IPS DF 4.7 (cell line): ENCODE measurements at regions not wholly inside any gene's neighbourhood (a gene's known extent, or its start where the extent isn't known, plus 50 kb on each side); places are given as distances from the start of the nearest gene placed in this dataset.

Experiments
- DNase-seq: peaks from one replicate; pipeline ENCODE4 v3.0.0-alpha.2; 2013; ENCODE audit warnings: low spot score; ENCODE audit errors: extremely low read depth

- no peak for DNase-seq
These were observed 54.1 kb downstream of the IRF2BPL start for GRCh38 chr14:76974365-76974764.

GRCh38 chr14:76971549-76971948 is 57.0 kb downstream of the IRF2BPL start:
- DNase-seq: no peak

- DNase-seq: no peak
These were observed 59.9 kb downstream of the IRF2BPL start for GRCh38 chr14:76968621-76969063.

GRCh38 chr14:76967788-76968187 is 60.7 kb downstream of the IRF2BPL start:
- DNase-seq: no peak

GRCh38 chr14:76965232-76965631 is 63.3 kb downstream of the IRF2BPL start:
- DNase-seq: no peak

GRCh38 chr14:76964695-76965094 is 63.8 kb downstream of the IRF2BPL start:
- DNase-seq: no peak

GRCh38 chr14:76963372-76963771 is 65.1 kb downstream of the IRF2BPL start:
- no peak for DNase-seq

- no peak for DNase-seq
These were observed 66.2 kb downstream of the IRF2BPL start for GRCh38 chr14:76962303-76962660.

- DNase-seq: peak; percentile 99
These were observed 66.7 kb downstream of the IRF2BPL start for GRCh38 chr14:76961631-76962302.

GRCh38 chr14:76958980-76959710 is 69.4 kb downstream of the IRF2BPL start:
- DNase-seq: no peak

GRCh38 chr14:76958020-76958979 is 70.2 kb downstream of the IRF2BPL start:
- no peak for DNase-seq

GRCh38 chr14:76957224-76957891 is 71.2 kb downstream of the IRF2BPL start:
- no peak for DNase-seq

GRCh38 chr14:76956316-76957090 is 72.0 kb downstream of the IRF2BPL start:
- DNase-seq: no peak

- DNase-seq: no peak
These were observed 72.8 kb downstream of the IRF2BPL start for GRCh38 chr14:76955575-76956315.

- DNase-seq: no peak
These were observed 73.9 kb downstream of the IRF2BPL start for GRCh38 chr14:76954394-76955190.

GRCh38 chr14:76953311-76953945 is 75.1 kb downstream of the IRF2BPL start:
- DNase-seq: no peak

GRCh38 chr14:76951166-76951565 is 77.3 kb downstream of the IRF2BPL start:
- DNase-seq: no peak
